GM06990 (cell line): ENCODE measurements at regions not wholly inside any gene's neighbourhood (a gene's known extent, or its start where the extent isn't known, plus 50 kb on each side); places are given as distances from the start of the nearest gene placed in this dataset.

ENCODE experiments used
- DNase-seq: peaks from one replicate; pipeline ENCODE4 v3.0.0-alpha.2; 2011; ENCODE audit not compliant: insufficient read length; ENCODE audit errors: extremely low read depth
- H3K27me3 ChIP-seq: replicated peaks from 2 replicates; pipeline ENCODE4 v1.6.0; 2011; ENCODE audit warnings: low read length; ENCODE audit not compliant: control insufficient read depth, insufficient read depth
- H3K36me3 ChIP-seq: 2 replicates; pipeline ENCODE4 v1.5.1; 2011; ENCODE audit warnings: low read length; ENCODE audit not compliant: control insufficient read depth, insufficient read depth
- H3K4me3 ChIP-seq: replicated peaks from 2 replicates; pipeline ENCODE4 v1.5.1; 2011; ENCODE audit warnings: low read depth, mild to moderate bottlenecking, control low read depth, low read length
- TF ChIP-seq, protein P1 (sequence below): IDR thresholded peaks from 2 replicates; pipeline ENCODE4 v1.5.1; 2011; ENCODE audit warnings: low read length, control low read depth, mild to moderate bottlenecking, inconsistent platforms; ENCODE audit not compliant: insufficient read depth, poor library complexity, severe bottlenecking

DNA sequence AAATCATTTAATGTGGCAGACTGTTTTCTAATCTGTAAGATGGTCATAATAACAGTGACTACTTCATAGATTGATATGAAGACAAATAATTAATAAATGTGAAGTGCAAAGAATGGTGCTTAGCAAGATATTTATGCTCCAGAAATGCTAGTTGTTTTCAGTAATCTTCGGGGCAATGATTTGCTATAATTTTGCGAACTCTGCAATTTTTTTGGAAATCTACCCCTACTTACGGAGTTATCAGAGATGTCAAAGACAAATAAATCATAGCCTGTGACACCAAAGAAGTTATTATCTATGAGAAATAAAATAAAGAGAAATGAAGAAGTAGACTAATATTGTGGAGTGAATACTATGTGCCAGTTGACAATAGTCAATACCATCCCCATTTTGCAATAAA is 634.1 kb upstream of the LRRC4C start:
- DNase-seq = no peak
- TF ChIP-seq, protein P1, sequence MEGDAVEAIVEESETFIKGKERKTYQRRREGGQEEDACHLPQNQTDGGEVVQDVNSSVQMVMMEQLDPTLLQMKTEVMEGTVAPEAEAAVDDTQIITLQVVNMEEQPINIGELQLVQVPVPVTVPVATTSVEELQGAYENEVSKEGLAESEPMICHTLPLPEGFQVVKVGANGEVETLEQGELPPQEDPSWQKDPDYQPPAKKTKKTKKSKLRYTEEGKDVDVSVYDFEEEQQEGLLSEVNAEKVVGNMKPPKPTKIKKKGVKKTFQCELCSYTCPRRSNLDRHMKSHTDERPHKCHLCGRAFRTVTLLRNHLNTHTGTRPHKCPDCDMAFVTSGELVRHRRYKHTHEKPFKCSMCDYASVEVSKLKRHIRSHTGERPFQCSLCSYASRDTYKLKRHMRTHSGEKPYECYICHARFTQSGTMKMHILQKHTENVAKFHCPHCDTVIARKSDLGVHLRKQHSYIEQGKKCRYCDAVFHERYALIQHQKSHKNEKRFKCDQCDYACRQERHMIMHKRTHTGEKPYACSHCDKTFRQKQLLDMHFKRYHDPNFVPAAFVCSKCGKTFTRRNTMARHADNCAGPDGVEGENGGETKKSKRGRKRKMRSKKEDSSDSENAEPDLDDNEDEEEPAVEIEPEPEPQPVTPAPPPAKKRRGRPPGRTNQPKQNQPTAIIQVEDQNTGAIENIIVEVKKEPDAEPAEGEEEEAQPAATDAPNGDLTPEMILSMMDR = no peak
- H3K36me3 ChIP-seq = no peaks in the 10 kb centered on the region
- no peak overlapping the region for H3K4me3 ChIP-seq
- H3K27me3 ChIP-seq = no peaks in the 10 kb centered on the region

DNA sequence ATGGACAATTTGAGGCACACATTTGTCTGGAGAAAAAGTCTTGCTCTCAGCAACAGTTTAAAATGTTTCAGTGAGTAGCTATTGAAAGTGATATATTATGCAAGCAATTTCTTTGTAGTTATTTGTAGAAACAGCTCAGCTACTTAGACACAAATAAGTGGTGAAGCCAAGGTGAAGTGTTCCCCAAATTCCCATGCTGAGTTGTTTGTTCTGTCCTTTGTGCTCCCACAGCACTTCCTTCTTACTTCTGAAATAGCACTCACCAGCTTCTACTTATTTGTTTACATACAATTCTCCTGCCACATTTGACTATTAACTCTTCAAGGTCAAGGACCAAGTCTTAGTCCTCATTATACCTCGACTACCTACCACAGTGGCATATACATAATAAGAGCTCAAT is 638.6 kb upstream of the LRRC4C start:
- Histone ChIP-seq H3K4me3 (no peak overlapping the region), H3K36me3 (no peaks in the 10 kb centered on the region), H3K27me3 (no peaks in the 10 kb centered on the region)
- TF ChIP-seq, protein P1 = no peak
- DNase-seq = no peak

DNA sequence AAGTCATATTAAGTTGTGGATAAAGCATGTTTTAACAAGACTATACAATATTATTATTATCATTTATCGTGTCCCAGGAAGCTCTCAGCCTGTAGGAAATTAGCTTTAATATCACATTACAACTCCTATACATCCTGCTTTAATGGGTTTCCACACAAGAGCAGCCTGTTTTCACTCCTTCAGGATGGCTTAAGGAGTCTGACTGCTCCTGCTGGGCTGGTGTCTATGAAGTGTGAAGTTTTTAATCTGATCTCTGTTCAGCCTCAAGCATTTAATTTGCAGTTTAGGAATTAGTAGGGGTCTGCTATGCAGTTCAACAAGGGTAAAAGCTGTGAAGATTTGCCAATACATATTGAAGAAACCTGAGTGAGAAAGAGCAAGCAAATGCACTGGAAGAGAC is 653.4 kb upstream of the LRRC4C start:
- Histone ChIP-seq H3K36me3 (no peaks in the 10 kb centered on the region), H3K27me3 (no peaks in the 10 kb centered on the region), H3K4me3 (no peak overlapping the region)
- DNase-seq = no peak
- TF ChIP-seq, protein P1 = no peak

DNA sequence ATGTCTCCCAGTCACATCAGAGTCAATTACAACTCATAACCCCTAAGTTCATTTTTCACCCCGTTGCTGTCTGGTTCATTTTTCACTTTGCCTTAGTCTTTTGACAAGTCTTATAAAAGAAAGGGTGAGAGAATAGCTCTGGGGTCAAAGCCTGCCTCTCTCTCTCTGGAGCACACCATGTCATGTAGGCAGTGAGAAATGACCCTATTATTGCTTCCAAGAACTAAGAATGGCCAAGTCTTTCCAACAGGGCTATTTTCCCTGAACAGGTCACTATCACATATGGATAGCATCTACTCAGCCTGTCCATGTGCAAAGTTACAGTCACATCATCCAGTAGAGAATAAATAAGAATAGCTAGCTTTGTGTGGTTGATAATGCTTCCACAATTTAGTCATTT is 655.5 kb upstream of the LRRC4C start:
- TF ChIP-seq, protein P1 = no peak
- no peak for DNase-seq
- Histone ChIP-seq H3K27me3 (no peaks in the 10 kb centered on the region), H3K36me3 (no peaks in the 10 kb centered on the region), H3K4me3 (no peak overlapping the region)

DNA sequence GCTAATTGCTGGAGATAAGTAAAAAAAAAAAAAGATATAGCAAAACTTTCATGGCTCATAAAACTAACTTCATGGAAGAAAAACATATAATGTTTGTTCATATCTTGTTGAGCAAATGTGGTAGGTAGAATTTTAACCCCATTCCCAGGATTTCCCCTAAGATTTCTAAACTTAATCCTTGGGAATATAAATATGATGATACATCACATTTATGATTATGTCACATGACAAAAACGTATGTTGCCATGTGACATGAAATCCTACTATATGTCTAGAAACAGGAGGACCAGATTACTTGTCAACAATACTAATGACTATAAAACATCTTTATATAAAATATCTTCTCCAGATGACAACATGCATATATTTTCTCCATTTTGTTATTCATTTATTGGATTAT is 679.0 kb upstream of the LRRC4C start:
- H3K27me3 ChIP-seq = no peaks in the 10 kb centered on the region
- H3K4me3 ChIP-seq = no peak overlapping the region
- no peak for DNase-seq
- H3K36me3 ChIP-seq = no peaks in the 10 kb centered on the region
- TF ChIP-seq, protein P1 = no peak

DNA sequence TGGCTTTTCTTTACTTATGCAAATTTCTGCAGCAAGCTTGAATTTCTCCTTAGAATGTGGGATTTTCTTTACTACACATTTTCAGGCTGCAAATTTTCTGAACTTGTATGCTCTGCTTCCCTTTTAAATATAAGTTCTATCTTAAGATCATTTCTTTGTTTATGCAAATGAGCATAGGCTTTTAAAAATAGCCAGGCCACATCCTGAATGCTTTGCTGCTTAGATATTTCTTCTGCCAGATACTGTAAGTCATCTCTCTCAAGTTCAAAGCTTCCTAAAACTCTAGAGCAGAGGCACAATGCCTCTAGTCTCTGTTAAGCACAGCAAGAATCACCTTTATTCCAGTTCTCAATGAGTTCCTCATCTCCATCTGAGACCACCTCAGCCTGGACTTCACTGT is 685.9 kb upstream of the LRRC4C start:
- Histone ChIP-seq H3K27me3 (no peaks in the 10 kb centered on the region), H3K36me3 (no peaks in the 10 kb centered on the region), H3K4me3 (no peak overlapping the region)
- TF ChIP-seq, protein P1 = no peak
- DNase-seq = no peak
